CD14-positive monocyte (primary cell): ENCODE measurements at regions not wholly inside any gene's neighbourhood (a gene's known extent, or its start where the extent isn't known, plus 50 kb on each side); places are given as distances from the start of the nearest gene placed in this dataset.

Experiments used
- DNase-seq, 3 donors: peaks; one replicate each; pipeline ENCODE4 v3.0.0-alpha.2; 2011 to 2022
- H2AFZ ChIP-seq: 2 replicates; pipeline ENCODE4 v1.6.0; 2012; ENCODE audit warnings: mild to moderate bottlenecking, low read depth, low read length, inconsistent platforms; ENCODE audit not compliant: insufficient read depth, poor library complexity, severe bottlenecking
- H3K27ac ChIP-seq, 2 donors: 1 replicate in 1 of 2; 2 replicates in 1 of 2; pipeline ENCODE4 v1.5.1; 2012 to 2013; ENCODE audit warnings: low read length in 2 of 2, control low read depth in 1 of 2, inconsistent platforms in 1 of 2, low read depth in 1 of 2, mild to moderate bottlenecking in 1 of 2
- H3K27me3 ChIP-seq, 2 donors: one replicate each; pipeline versions ENCODE4 v1.6.0 to v1.6.1; 2011 to 2013; ENCODE audit warnings: low read length in 2 of 2; ENCODE audit not compliant: control insufficient read depth in 2 of 2, insufficient read depth in 2 of 2
- H3K36me3 ChIP-seq, 2 donors: replicated peaks in 1 of 2; 1 replicate in 1 of 2; 2 replicates in 1 of 2; pipeline versions ENCODE4 v1.5.1 to v1.6.1; 2012 to 2013; ENCODE audit warnings: low read length in 2 of 2, control low read depth in 1 of 2, inconsistent platforms in 1 of 2, mild to moderate bottlenecking in 1 of 2; ENCODE audit not compliant: insufficient read depth in 2 of 2, control insufficient read depth in 1 of 2
- H3K4me1 ChIP-seq, 2 donors: 1 replicate in 1 of 2; 2 replicates in 1 of 2; pipeline versions ENCODE4 v1.5.1 to v1.6.1; 2012 to 2013; ENCODE audit warnings: low read length in 2 of 2, control low read depth in 1 of 2, inconsistent platforms in 1 of 2, mild to moderate bottlenecking in 1 of 2, moderate library complexity in 1 of 2; ENCODE audit not compliant: insufficient read depth in 2 of 2, control insufficient read depth in 1 of 2
- H3K4me2 ChIP-seq: replicated peaks from 2 replicates; pipeline ENCODE3; 2012; ENCODE audit warnings: low read length, moderate library complexity, mild to moderate bottlenecking; ENCODE audit not compliant: poor library complexity, severe bottlenecking; ENCODE audit errors: extremely low read depth
- H3K4me3 ChIP-seq, 3 experiments: fragments of 200-600 bp in 1 of 3; sonication (generic) in 1 of 3; replicated peaks in 1 of 3; 1 replicate in 2 of 3; 2 replicates in 1 of 3; pipeline ENCODE4 v1.5.1; 2011 to 2013; ENCODE audit warnings: low read length in 3 of 3, mild to moderate bottlenecking in 3 of 3, control low read depth in 2 of 3, low read depth in 2 of 3, inconsistent platforms in 1 of 3, moderate library complexity in 1 of 3
- H3K79me2 ChIP-seq: 2 replicates; pipeline ENCODE4 v1.6.0; 2012; ENCODE audit warnings: mild to moderate bottlenecking, control low read depth, inconsistent platforms, low read length, moderate library complexity; ENCODE audit not compliant: insufficient read depth
- H3K9ac ChIP-seq: 2 replicates; pipeline ENCODE4 v1.6.0; 2017; ENCODE audit warnings: low read length, mild to moderate bottlenecking; ENCODE audit not compliant: insufficient read depth, poor library complexity, severe bottlenecking
- H3K9me3 ChIP-seq, 2 donors: replicated peaks in 1 of 2; 1 replicate in 1 of 2; 2 replicates in 1 of 2; pipeline versions ENCODE4 v1.5.1 to v1.6.1; 2012 to 2013; ENCODE audit warnings: low read length in 2 of 2, control low read depth in 1 of 2; ENCODE audit not compliant: control insufficient read depth in 1 of 2, insufficient read depth in 1 of 2
- H4K20me1 ChIP-seq: 2 replicates; pipeline ENCODE4 v1.6.0; 2012; ENCODE audit warnings: mild to moderate bottlenecking, low read length, control low read depth, moderate library complexity; ENCODE audit not compliant: insufficient read depth
- H3K27ac Mint-ChIP-seq, 7 donors: one replicate each; pipeline ENCODE4 v1.8.0; 2020; ENCODE audit warnings: mild to moderate bottlenecking in 7 of 7, mixed read lengths in 7 of 7, moderate library complexity in 6 of 7, inconsistent platforms in 2 of 7
- H3K27me3 Mint-ChIP-seq, 3 donors: one replicate each; pipeline ENCODE4 v1.8.0; 2021 to 2022; ENCODE audit warnings: low read depth in 3 of 3, mild to moderate bottlenecking in 3 of 3, mixed read lengths in 3 of 3, moderate library complexity in 3 of 3, inconsistent platforms in 1 of 3
- H3K36me3 Mint-ChIP-seq, 2 donors: one replicate each; pipeline ENCODE4 v1.8.0; 2020; ENCODE audit warnings: mixed read lengths in 2 of 2, inconsistent platforms in 1 of 2, mild to moderate bottlenecking in 1 of 2
- H3K4me1 Mint-ChIP-seq: one replicate; pipeline ENCODE4 v1.8.0; 2020; ENCODE audit warnings: mild to moderate bottlenecking, mixed read lengths
- H3K4me3 Mint-ChIP-seq, 2 donors: one replicate each; pipeline ENCODE4 v1.8.0; 2020; ENCODE audit warnings: mild to moderate bottlenecking in 2 of 2, mixed read lengths in 2 of 2, moderate library complexity in 1 of 2
- H3K9me3 Mint-ChIP-seq, 7 donors: one replicate each; pipeline ENCODE4 v1.8.0; 2020 to 2022; ENCODE audit warnings: mixed read lengths in 7 of 7, mild to moderate bottlenecking in 6 of 7, moderate library complexity in 6 of 7, inconsistent platforms in 2 of 7
- WGBS: methylation state at CpG from one replicate; pipeline ENCODE4 v1.1.5; 2013; ENCODE audit warnings: missing lambda C conversion rate; ENCODE audit not compliant: insufficient coverage; 5-methylcytosine and 5-hydroxymethylcytosine counted together
- intact Hi-C, 2 donors: fragments of 100-400 bp; cut with micrococcal nuclease; formaldehyde crosslinking; loops; one replicate each; pipeline versions ENCODE4 v1.15.0 to v1.15.1; 2023
- TF ChIP-seq, protein P1 (sequence below): fragments of 200-600 bp; IDR thresholded peaks from one replicate; pipeline ENCODE4 v1.8.0; 2022; ENCODE audit warnings: antibody characterized with exemption, mild to moderate bottlenecking

DNA sequence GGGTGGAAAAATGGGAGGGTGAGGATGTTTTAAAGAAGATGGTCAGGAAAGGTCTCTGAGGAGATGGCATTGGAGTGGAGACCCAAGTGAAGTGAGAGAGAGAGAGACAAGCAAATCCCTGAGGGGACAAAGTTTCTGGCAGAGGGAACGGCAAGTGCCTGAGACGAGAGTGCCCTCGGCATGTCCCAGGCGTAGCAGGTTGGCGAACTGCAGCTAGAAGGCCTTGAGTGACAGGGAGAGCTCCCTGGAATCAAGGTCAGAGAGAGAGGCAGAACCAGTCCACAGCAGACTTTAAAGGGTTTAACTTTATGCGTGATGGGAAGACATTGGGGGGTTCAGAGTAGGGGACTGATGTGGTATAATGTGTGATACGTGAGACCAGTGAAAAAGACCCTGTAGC, 150.2 kb upstream of the HAND2 start:
- TF ChIP-seq, protein P1, sequence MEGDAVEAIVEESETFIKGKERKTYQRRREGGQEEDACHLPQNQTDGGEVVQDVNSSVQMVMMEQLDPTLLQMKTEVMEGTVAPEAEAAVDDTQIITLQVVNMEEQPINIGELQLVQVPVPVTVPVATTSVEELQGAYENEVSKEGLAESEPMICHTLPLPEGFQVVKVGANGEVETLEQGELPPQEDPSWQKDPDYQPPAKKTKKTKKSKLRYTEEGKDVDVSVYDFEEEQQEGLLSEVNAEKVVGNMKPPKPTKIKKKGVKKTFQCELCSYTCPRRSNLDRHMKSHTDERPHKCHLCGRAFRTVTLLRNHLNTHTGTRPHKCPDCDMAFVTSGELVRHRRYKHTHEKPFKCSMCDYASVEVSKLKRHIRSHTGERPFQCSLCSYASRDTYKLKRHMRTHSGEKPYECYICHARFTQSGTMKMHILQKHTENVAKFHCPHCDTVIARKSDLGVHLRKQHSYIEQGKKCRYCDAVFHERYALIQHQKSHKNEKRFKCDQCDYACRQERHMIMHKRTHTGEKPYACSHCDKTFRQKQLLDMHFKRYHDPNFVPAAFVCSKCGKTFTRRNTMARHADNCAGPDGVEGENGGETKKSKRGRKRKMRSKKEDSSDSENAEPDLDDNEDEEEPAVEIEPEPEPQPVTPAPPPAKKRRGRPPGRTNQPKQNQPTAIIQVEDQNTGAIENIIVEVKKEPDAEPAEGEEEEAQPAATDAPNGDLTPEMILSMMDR: no peak
- intact Hi-C loops: no loop called here
- H3K79me2 ChIP-seq: no peaks in the 10 kb centered on the region

DNA sequence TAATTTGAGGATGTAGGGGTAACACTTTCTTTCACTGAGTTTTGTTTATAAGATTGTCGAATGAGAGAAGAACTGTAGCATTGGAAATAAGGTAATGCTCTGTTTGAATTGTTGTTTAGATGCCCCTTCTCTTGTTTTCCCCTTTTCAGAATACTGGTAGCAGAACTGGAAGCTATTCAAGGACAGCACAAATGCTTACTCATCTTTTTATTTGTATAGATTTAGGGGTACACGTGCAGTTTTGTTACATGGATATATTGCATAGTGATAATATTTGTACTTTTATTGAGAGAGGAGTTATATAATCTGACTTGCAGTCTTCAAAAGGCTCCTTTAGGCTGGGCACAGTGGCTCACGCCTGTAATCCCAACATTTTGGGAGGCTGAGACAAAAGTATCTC, 145.4 kb upstream of the HAND2 start:
- WGBS: no CpG with 5 or more reads among the region's 3 CpGs
- Histone ChIP-seq H2AFZ (no peak overlapping the region), H3K36me3 (no peaks in the 10 kb centered on the region), H3K4me2 (no peak overlapping the region), H3K4me1 (no peaks in the 10 kb centered on the region), H3K27ac (no peak overlapping the region), H3K9ac (no peak overlapping the region), H3K9me3 (peaks cover 0 to 3% of the 10 kb centered on the region in 2 donors), H3K4me3 (no peak overlapping the region), H3K79me2 (no peaks in the 10 kb centered on the region), H3K27me3 (no peaks in the 10 kb centered on the region), H4K20me1 (no peaks in the 10 kb centered on the region)
- TF ChIP-seq, protein P1: no peak
- Mint-ChIP-seq H3K4me1 (no peaks in the 10 kb centered on the region), H3K27ac (no peak overlapping the region), H3K36me3 (no peaks in the 10 kb centered on the region), H3K9me3 (peaks cover 0 to 4% (median 0%) of the 10 kb centered on the region in 7 donors), H3K4me3 (no peak overlapping the region), H3K27me3 (peaks cover 1% of the 10 kb centered on the region in 3 donors)
- intact Hi-C loops: no loop called here
- DNase-seq: no peak

More for the DNA sequence above, 150.2 kb upstream of the HAND2 start:
- 80% methylated on average over 5 of the region's 7 CpGs for WGBS
- Histone ChIP-seq H3K9me3 (no peaks in the 10 kb centered on the region), H3K27me3 (no peaks in the 10 kb centered on the region), H3K9ac (no peak overlapping the region), H4K20me1 (no peaks in the 10 kb centered on the region), H2AFZ (no peak overlapping the region), H3K36me3 (no peaks in the 10 kb centered on the region), H3K27ac (no peak overlapping the region), H3K4me2 (no peak overlapping the region), H3K4me1 (no peaks in the 10 kb centered on the region), H3K4me3 (no peak overlapping the region)
- H3K4me1 Mint-ChIP-seq: no peaks in the 10 kb centered on the region
- H3K27ac Mint-ChIP-seq: no peak overlapping the region
- no peak for DNase-seq
- H3K36me3 Mint-ChIP-seq: no peaks in the 10 kb centered on the region
- H3K27me3 Mint-ChIP-seq: peaks cover 1 to 8% (median 5%) of the 10 kb centered on the region in 3 donors
- peaks cover 0 to under 1% (median 0%) of the 10 kb centered on the region in 7 donors for H3K9me3 Mint-ChIP-seq
- no peak overlapping the region for H3K4me3 Mint-ChIP-seq
